HG03439 (cell line): ENCODE measurements at regions not wholly inside any gene's neighbourhood (a gene's known extent, or its start where the extent isn't known, plus 50 kb on each side); places are given as distances from the start of the nearest gene placed in this dataset.
"Not testable (repeated sequence)": the region's sequence is repeated elsewhere in the genome, so short reads cannot be mapped to it uniquely, and the experiment has no call there.

ENCODE experiments used
- ATAC-seq: cut with Tn5 transposase; IDR thresholded peaks from one replicate; pipeline ENCODE4 v1.9.1; 2021; ENCODE audit warnings: mild to moderate bottlenecking, moderate library complexity; ENCODE audit not compliant: unreplicated experiment

GRCh38 chr1:120544434-120544833, 129.6 kb downstream of the NBPF8 start:
- peak; percentile 87 for ATAC-seq

- ATAC-seq, result not testable (repeated sequence)
These were observed 135.5 kb downstream of the NBPF8 start for GRCh38 chr1:120550335-120550734.

- not testable (repeated sequence) for ATAC-seq
These were observed 137.4 kb downstream of the NBPF8 start for GRCh38 chr1:120552190-120552589.

GRCh38 chr1:120557605-120558302, 142.9 kb downstream of the NBPF8 start:
- not testable (repeated sequence) for ATAC-seq

- peak; percentile 89 for ATAC-seq
These were observed 143.6 kb downstream of the NBPF8 start for GRCh38 chr1:120558303-120559060.

- not testable (repeated sequence) for ATAC-seq
These were observed 146.9 kb downstream of the NBPF8 start for GRCh38 chr1:120561767-120562166.

- ATAC-seq, result not testable (repeated sequence)
These were observed 150.6 kb downstream of the NBPF8 start for GRCh38 chr1:120565396-120565795.

- not testable (repeated sequence) for ATAC-seq
These were observed 152.8 kb downstream of the NBPF8 start for GRCh38 chr1:120567620-120568019.

GRCh38 chr1:120575201-120575600, 148.5 kb upstream of the NBPF26 start:
- not testable (repeated sequence) for ATAC-seq

- ATAC-seq, result not testable (repeated sequence)
These were observed 141.6 kb upstream of the NBPF26 start for GRCh38 chr1:120582135-120582534.

- not testable (repeated sequence) for ATAC-seq
These were observed 137.7 kb upstream of the NBPF26 start for GRCh38 chr1:120586053-120586452.

GRCh38 chr1:120588811-120589210, 134.9 kb upstream of the NBPF26 start:
- ATAC-seq, result not testable (repeated sequence)

- ATAC-seq, result not testable (repeated sequence)
These were observed 132.0 kb upstream of the NBPF26 start for GRCh38 chr1:120591774-120592173.

GRCh38 chr1:120592943-120593342, 130.8 kb upstream of the NBPF26 start:
- ATAC-seq, result not testable (repeated sequence)

GRCh38 chr1:120593648-120594047, 130.1 kb upstream of the NBPF26 start:
- not testable (repeated sequence) for ATAC-seq

- ATAC-seq, result not testable (repeated sequence)
These were observed 125.3 kb upstream of the NBPF26 start for GRCh38 chr1:120598331-120598951.

GRCh38 chr1:120599511-120599910, 124.2 kb upstream of the NBPF26 start:
- ATAC-seq, result not testable (repeated sequence)

GRCh38 chr1:120600442-120601041, 123.2 kb upstream of the NBPF26 start:
- not testable (repeated sequence) for ATAC-seq

- not testable (repeated sequence) for ATAC-seq
These were observed 115.9 kb upstream of the NBPF26 start for GRCh38 chr1:120607882-120608281.

- not testable (repeated sequence) for ATAC-seq
These were observed 115.3 kb upstream of the NBPF26 start for GRCh38 chr1:120608314-120609014.
